GM18520 (cell line): ENCODE measurements at regions not wholly inside any gene's neighbourhood (a gene's known extent, or its start where the extent isn't known, plus 50 kb on each side); places are given as distances from the start of the nearest gene placed in this dataset.
"Not testable (repeated sequence)": the region's sequence is repeated elsewhere in the genome, so short reads cannot be mapped to it uniquely, and the experiment has no call there.

Experiments
- ATAC-seq: cut with Tn5 transposase; IDR thresholded peaks from one replicate; pipeline ENCODE4 v1.9.1; 2021; ENCODE audit not compliant: unreplicated experiment

DNA sequence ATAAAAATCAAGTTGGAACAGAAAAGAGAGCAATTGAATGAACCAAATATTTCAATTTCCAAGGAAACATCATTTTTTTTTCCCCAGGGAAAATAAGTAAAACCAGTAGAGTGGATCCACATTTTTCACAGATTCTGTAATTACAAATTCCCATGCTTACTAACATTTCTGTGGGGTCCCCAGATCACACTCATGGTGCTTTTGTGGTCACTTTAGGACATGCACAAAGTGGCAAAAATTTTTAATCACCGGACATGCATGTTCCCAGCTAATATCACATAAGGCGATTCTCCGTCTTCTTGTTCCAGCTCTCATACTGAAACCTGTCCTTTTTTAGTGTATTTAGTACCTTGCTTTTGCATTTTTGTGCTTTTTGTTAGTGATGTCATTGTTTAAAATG is 748.2 kb upstream of the SLITRK1 start:
- ATAC-seq, result no peak

DNA sequence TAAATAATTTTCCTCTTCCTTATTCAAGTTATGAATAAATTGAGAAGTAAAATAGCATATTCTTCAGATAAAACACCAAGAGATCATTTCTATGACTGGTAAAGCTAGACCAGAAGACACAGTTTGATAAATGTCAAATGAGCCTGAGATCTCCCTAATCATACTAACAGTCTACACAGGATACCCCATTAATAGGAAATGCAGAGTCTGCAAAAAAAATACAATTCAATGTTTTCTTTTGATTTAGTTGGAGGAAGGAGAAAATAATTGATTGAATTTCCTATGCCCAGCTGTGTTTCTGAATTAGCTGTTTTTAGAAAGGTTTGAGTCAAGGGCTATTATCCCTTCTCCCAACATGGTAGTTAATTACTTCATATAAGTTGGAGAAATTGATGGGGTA is 734.6 kb upstream of the SLITRK1 start:
- no peak for ATAC-seq

DNA sequence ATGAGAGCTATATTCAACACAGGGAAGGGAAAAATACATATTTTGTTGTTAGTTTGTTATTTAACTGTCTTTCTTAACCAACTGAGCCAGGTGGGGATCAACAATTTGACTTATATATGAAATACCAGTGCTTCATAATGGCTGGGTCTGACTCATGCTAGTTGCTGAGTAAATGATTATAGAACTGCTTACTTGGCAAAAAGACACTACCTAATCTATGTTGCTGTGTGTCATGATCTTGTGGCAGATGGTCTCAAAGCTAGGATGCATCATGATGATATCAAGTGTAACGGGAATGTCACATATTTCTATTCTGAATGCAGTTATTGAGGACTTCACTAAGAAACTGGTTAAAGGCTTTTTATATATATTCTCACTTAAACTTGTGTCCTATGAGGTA is 727.4 kb upstream of the SLITRK1 start:
- no peak for ATAC-seq

DNA sequence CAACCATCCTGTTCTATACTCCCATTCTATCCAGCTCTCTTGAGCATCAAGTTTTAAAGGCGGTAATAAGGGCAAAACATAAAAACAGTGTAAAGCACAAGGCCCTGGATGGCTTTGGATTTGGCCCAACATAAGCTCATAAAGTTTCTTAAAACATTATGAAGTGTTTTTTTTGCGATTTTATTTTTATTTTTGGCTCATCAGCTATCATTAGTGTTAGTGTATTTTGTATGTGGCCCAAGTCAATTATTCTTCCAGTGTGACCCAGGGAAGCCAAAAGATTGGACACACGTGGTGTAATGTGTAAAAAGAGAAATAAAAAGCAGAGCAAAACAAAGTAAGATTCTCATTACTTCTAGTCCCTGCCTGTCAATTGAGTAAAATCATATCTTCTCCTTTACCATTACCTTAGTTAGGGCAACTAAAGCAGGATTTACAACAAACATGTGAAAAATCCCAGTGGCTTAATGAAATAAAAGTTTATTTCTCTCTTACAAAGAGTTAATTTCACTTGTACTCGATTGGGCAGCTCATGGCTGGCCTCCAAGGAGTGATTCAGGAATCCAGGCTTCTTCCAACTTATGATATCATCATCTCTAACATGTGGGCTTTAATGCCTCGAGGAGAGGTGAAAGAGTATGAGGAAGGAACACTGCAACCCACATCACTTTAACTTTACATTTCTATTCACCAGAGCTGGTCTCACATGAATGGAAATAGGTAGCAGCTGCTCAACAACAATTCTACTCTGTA is 725.2 kb upstream of the SLITRK1 start:
- ATAC-seq, result no peak

DNA sequence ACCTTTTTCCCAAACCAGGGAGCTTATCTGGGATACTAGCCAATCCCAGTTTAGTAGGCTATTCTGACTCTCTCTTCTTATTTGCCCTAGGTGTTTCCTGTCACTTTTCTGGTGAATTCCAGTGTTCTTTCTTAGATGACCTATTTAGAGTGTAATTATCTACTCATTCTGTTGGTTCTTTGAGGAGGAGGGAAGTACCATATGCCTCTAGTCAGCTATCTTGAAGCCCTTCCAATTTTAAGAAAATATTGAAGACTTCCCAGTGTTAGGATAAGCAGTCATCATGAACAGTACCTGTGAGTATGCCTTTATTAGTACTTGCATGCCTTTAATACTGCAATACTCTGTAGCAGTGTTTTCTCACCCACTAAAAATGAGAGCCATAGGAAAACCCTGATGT is 724.3 kb upstream of the SLITRK1 start:
- ATAC-seq, result no peak

DNA sequence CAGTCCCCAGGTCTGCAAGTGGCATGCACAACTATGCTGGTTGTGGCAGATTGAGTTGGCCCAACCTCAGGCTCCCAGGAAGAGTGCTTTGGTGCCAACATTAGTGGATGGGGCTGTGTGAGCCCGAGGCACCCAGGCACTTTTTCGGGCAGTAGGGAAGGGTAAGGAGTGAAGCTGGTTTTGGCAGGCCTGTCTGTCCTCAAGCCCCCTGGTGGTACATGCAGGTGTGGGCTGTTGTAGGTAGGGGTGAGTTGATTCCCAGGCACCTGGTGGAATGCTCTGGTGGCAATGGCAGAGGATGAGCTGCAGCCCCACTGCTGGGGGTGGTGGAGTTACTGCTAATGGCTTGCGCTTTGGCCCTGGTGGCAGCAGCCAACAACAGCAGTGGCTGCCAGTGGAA is 723.7 kb upstream of the SLITRK1 start:
- no peak for ATAC-seq

DNA sequence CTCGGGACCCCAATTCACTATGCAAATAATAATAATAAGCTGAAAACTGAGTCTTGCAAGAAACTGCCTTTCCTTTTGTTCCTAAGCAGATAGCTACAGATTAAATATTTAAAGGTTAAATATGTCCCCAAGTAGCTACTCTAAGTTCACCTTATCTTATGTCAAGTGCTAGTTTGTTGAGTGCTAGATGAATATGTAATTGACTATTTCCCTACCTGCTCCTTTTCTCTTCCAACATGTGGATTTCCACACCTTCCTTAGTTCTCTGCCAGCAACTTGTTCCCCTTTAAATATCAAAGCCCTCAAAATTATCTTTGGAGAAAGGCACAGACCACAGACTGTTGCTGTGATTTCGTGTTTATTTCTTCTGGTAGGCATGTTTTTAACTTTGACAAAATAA is 709.2 kb upstream of the SLITRK1 start:
- ATAC-seq, result no peak

DNA sequence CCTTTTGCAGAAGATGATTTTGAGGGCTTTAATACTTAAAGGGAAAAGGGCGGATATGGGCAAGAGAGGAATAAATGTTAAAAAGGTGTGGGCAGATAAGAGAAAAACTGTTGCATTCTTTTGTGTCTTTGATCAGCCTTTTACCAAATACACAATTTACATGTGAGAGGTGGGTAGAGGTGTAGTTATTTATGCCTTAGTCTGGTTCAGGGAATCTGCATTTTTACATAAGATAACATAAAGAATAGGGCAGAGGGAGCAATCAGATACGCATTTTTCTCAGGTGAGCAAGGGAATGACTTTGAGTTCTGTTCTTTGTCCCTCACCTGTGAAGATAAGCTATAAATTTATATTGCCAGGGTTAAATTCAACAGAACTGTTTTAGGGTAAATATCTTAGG is 708.4 kb upstream of the SLITRK1 start:
- no peak for ATAC-seq

DNA sequence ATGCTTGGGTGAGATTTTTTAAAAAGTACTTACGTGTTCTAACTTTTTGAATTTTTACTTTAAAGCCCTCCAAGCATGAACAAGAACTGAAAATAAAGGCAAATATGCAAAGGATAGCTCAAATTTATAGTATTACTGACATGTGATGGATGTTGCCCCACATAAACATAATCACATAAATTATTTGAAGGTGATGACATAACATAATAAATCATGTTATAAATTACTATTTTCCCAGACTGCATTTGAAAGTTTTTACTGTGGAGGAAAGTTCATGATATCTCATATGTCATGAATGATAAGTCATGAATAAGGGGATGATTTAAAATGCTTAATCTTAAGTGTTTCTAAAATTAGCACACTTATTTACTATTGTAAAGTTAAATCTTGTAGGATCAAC is 705.7 kb upstream of the SLITRK1 start:
- no peak for ATAC-seq

DNA sequence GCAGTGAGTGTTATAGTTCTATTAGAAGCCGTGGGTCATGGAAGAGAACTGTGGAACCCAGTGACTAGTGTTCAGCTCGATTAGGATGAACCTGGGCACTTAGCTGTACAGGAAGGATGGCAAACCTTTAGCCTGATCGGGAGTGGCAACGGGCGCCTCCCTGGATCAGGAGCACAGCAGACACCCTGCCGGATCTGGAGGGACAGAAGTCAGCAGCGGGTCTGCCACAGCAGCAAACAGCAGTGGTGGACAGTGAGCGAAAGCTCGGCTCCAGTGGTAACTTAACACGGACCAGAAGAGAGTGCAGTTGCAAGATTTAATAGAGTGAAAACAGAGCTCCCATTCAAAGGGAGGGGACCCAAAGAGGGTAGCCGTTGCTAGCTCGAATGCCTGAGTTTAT is 697.6 kb upstream of the SLITRK1 start:
- ATAC-seq, result not testable (repeated sequence)

DNA sequence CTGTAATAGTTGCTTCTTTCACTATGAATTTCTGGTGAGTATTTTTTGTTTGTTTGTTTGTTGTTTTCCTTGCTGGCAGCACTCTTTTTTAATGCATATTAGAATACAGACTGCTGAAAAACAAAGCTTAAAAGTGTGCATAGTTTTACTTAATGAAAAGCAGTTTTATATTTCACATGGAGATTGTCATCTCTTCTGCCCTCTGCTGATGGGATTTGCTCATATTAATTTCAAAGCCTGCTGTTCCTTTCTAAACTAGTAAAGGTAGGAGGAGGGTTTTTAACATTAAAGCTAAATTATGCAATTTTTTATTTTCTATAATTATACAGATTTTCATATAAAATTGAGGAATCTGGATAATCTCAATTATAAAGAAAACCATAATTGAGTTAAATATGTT is 692.6 kb upstream of the SLITRK1 start:
- no peak for ATAC-seq

DNA sequence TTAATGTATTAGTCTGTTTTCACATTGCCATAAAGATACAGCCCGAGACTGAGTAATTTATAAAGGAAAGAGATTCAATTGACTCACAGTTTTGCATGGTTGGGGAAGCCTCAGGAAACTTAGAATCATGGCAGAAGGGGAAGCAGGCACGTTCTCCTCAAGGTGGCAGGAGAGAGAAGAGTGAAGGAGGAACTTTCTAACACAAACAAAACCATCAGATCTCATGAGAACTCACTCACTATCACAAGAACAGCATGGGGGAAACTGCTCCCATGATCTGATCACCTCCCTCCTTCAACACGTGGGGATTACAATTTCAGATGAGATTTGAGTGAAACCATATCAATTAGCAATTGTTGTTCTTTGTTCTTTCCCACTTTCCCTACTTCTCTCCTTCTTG is 689.0 kb upstream of the SLITRK1 start:
- ATAC-seq, result no peak

DNA sequence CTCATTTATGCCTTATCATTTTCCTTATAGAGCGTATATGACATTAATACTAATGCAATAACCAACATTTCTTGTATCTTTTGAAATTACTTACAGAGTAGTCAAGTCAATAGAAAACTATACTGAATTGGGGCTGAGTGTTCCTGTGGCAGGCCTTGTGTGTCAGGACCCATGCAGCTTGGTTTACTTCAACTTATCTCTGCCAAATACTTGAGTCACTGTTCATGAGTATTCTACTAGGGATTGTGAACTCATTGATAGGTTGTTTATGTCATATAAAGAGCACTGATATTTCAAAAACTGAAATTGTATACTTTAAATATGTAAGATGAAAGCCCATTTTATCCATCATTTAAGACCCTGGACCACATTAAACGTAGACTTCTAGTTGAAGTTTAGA is 688.6 kb upstream of the SLITRK1 start:
- no peak for ATAC-seq

DNA sequence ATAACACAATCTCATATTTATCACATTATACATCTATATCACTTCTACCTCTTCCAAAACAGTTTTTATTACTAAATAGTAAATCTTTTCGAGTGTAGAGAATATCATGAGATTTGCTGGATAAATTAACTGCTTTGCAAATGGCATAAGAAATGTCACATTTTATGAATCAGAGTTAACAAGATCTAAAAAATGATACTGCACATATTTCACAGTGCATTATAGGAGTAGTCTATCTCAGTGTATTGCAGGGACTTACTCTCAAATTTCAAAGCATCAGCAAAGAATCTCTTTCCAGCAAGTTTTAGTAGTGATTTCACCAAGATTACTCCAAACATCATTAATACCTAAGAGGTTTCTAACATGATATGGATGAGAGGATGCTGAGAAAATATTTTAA is 687.1 kb upstream of the SLITRK1 start:
- ATAC-seq, result no peak

DNA sequence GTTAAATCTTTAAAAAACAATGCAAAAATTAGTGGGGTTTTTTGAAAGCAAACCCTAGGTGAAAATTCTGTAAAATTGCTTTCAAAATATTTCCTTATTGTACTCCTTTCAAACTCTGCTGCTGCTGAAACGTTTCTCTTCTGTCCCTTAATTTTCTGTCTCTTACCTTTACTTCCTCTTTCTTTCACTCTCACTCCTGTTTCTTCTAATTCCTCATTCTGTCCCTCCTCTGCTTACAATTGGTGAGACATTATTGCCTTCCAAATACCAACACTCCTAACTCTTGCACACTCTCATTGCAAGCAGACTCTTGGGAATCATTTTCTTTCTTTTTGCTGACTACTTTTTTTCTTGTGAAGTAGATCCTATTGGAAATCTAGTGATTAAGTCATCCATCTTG is 685.6 kb upstream of the SLITRK1 start:
- no peak for ATAC-seq

DNA sequence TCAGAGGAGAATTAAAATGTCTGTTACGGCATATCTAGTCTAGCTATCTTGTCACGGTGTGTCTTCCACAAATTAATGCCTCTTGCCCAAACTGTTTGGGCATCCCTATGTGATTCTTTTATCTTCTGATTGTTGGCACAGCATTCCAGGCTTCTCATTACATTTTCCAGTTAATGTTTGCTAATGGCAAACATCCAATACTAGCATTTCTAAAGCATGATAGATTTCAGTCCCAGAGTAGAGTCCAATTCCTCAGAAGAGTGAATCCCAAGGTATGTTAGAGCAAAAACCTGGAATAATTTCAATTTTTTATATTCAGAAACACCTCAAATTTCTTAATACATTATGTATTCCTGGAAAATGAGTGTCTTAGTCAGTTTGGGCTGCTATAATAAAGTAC is 684.5 kb upstream of the SLITRK1 start:
- no peak for ATAC-seq

DNA sequence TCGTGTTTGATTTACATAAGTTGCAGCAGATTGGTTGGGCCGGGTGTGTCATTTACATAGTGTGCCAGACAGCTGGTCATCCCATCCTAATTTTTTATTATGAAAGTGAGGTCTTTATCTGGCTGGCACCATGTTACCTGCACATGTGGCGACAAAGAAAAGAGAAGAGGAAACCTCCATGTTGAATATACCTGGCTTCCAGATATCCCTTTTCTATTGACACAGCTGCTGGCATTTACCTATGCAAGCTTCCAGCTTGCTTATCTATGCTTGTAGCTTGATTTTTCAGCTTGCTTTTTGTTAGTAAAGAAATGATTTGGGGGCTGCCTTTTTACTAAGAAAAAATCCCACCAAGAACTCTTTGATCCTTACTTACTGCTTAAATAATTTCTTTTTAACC is 681.3 kb upstream of the SLITRK1 start:
- ATAC-seq, result no peak

DNA sequence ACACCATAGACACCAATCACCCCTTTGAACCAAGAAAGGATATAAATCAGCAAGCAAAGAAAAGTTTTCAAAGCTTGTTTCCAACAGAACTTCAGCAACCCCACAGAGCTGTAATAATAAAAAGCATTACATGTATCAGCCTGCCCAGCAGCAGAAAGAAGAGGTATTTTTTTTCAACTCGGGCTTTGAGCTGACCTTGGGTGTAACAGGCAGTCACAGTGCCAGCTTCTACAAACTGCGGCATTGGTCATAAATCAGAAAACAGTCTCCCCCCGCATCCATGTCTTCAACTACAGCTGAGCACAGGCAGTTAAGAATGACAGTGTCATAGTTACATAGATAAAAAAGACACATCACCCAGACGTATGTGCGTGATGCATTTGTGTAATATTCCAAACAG is 671.0 kb upstream of the SLITRK1 start:
- no peak for ATAC-seq

DNA sequence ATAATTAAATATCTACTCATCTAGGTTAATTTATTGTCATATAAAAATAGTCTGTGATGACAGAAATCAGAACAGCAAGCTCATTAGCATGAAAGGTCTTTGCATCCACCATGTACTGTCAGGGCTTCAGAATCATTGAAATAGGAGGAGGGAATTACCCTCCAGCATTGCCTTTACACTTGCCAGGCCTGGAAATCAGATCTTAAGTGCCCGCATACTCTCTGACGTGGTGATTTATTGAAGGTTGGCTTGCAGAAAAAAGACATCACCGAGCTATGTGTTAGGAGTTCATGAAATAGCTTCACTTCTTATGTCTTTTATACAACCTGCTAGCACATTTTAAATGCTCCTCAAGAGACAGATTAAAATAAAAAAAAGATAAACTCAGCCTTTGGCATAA is 661.7 kb upstream of the SLITRK1 start:
- ATAC-seq, result no peak

DNA sequence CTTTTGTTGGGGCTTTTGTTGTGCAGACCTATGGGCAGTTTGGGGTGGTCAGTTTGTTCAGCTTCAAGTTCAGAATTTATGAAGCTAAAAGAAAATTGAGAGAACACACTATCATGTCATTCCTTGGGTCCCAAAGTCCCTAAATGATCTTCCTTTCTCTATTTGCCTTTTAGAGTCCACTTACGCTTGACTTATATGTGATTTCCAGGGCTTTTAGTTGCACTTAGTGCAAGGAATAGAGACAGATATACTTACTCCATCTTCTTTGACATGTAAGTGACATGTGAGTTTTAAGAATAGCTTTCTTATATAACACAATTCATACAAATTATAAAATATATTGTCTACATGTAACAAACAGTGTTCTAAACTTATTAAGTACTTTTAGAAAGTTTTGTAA is 660.1 kb upstream of the SLITRK1 start:
- ATAC-seq, result no peak

DNA sequence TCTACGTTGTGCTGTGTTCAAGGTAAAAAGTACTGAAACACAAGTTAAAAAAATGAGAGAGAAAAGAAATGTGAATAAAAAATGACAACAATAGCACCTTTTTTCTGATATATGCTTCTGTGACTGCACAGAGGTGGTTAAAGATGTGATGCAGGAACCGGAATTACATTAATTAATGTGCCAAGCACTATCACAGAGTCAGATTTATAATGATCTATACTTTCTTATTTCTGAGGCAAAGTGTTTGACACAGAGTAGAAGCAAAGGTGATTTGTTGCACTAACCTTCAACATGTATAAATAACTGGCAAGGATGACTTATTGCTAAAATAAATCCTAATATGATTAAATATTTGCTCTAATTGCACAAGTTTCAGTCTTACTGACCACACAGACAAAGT is 654.6 kb upstream of the SLITRK1 start:
- no peak for ATAC-seq

DNA sequence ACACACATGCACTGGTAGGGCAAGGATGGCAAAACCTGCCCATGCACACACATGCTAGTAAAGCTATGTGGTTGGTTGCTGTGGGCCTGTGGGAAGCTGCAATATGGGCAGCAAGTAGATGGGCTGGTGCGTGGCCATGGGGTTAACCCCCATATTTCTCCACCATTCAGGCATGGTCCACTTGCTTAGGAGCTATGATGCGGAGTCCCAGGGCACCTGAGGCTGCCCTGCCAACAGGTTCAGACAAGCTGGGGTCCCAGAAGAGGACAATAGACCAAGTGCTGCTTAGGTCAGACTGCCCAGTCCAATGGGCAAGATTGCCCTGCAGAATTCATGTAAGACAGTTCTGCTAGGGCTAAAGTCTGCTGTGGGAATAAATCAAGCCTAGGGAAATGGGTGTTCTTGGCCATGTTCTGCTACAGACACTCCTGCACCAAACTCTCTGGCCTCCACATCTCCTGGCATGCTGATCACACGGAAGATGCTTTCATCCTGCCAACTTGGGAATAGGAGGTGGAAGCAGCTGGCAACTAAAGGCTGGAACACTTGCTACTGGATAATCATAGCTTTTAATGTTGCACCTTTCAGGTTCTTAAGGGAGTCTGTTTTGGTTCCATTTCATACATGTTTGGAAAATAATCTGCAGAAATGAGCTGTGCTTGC is 646.3 kb upstream of the SLITRK1 start:
- ATAC-seq, result no peak

DNA sequence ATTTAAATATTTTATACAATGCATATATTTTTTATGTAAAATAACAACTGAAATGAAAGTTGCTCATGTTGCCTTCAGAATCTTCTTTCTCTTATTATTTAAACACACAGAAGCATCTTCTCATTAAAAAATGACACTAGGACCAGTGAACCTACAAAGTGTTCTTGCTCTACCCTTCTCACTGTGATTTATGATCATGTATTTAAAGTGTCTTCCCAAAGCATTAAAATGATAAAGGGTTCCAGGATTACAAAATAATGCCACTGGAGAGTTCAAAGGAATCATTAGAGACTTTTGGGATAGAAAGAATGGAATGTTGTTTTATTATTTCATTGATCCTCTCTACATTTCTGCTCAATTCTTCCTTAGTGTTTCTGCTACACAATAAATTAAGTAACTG is 643.6 kb upstream of the SLITRK1 start:
- ATAC-seq, result no peak
